LNCaP clone FGC (cell line): ENCODE measurements at regions not wholly inside any gene's neighbourhood (a gene's known extent, or its start where the extent isn't known, plus 50 kb on each side); places are given as distances from the start of the nearest gene placed in this dataset.
A peak's percentile ranks its signal among the peaks of the same experiment; 100 is the strongest.

Source experiments
- DNase-seq: peaks from one replicate; pipeline ENCODE4 v3.0.0-alpha.2; 2011; ENCODE audit warnings: low read depth
- H3K4me3 ChIP-seq: 2 replicates; pipeline ENCODE4 v1.5.1; 2011; ENCODE audit warnings: mild to moderate bottlenecking, low read depth, low read length, control low read depth
- CTCF ChIP-seq: IDR thresholded peaks from 2 replicates; pipeline ENCODE4 v1.5.1; 2012; ENCODE audit warnings: mild to moderate bottlenecking; ENCODE audit not compliant: control insufficient read depth, insufficient read depth; ENCODE audit errors: extremely low read depth

GRCh38 chr4:120977435-120977997 lies 55.0 kb upstream of the PRDM5 start:
- DNase-seq = peak; percentile 1
- peak; percentile 25; the same call in 1 of the 2 replicates for TF ChIP-seq CTCF
- no peak overlapping the region for H3K4me3 ChIP-seq

- no peak for TF ChIP-seq CTCF
- no peak for DNase-seq
- no peak overlapping the region for H3K4me3 ChIP-seq
Observed at GRCh38 chr4:120973207-120973606, 50.7 kb upstream of the PRDM5 start.
